ENCODE measurements at regions not wholly inside any gene's neighbourhood (a gene's known extent, or its start where the extent isn't known, plus 50 kb on each side); places are given as distances from the start of the nearest gene placed in this dataset.
"Not testable (repeated sequence)": the region's sequence is repeated elsewhere in the genome, so short reads cannot be mapped to it uniquely, and the experiment has no call there.

- ATAC-seq = peak; percentile 94
These were observed 79.2 kb upstream of the ABCA1 start for GRCh38 chr9:105007143-105007542.

DNA sequence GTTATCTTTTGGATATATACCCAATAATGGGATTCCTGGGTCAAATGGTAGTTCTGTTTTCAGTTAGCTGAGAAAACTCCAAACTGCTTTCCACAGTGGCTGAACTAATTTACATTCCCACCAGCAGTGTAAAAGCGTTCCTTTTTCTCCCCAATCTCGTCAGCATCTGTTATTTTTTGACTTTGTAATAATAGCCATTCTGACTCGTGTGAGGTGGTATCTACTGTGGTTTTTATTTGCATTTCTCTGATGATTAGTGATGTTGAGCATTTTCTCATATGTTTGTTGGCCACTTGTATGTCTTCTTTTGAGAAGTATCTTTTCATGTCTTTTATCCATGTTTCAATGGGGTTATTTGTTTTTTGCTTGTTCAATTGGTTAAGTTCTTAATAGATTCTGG is 82.1 kb upstream of the ABCA1 start:
- ATAC-seq = not testable (repeated sequence)

More at GRCh38 chr9:105007143-105007542, 79.2 kb upstream of the ABCA1 start:
- TF ChIP-seq, protein P1, sequence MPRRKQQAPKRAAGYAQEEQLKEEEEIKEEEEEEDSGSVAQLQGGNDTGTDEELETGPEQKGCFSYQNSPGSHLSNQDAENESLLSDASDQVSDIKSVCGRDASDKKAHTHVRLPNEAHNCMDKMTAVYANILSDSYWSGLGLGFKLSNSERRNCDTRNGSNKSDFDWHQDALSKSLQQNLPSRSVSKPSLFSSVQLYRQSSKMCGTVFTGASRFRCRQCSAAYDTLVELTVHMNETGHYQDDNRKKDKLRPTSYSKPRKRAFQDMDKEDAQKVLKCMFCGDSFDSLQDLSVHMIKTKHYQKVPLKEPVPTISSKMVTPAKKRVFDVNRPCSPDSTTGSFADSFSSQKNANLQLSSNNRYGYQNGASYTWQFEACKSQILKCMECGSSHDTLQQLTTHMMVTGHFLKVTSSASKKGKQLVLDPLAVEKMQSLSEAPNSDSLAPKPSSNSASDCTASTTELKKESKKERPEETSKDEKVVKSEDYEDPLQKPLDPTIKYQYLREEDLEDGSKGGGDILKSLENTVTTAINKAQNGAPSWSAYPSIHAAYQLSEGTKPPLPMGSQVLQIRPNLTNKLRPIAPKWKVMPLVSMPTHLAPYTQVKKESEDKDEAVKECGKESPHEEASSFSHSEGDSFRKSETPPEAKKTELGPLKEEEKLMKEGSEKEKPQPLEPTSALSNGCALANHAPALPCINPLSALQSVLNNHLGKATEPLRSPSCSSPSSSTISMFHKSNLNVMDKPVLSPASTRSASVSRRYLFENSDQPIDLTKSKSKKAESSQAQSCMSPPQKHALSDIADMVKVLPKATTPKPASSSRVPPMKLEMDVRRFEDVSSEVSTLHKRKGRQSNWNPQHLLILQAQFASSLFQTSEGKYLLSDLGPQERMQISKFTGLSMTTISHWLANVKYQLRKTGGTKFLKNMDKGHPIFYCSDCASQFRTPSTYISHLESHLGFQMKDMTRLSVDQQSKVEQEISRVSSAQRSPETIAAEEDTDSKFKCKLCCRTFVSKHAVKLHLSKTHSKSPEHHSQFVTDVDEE (CRISPR knock-in tag; IDR thresholded peaks at IDR 0.05) = no peak
- TF ChIP-seq PPARA (CRISPR knock-in tag; IDR thresholded peaks at IDR 0.05; ENCODE audit: borderline replicate concordance) (no peak), ZNF8 (CRISPR knock-in tag; IDR thresholded peaks at IDR 0.05) (no peak), GLIS3 (CRISPR knock-in tag; IDR thresholded peaks at IDR 0.05) (no peak), SNAI2 (CRISPR knock-in tag; IDR thresholded peaks at IDR 0.05) (no peak), ZNF70 (CRISPR knock-in tag; IDR thresholded peaks at IDR 0.05) (no peak), ESRRG (CRISPR knock-in tag; IDR thresholded peaks at IDR 0.05) (no peak), ZFP3 (CRISPR knock-in tag; IDR thresholded peaks at IDR 0.05) (peak; percentile 33; the same call in 1 of the 2 replicates), ZC3H10 (CRISPR knock-in tag; IDR thresholded peaks at IDR 0.05) (no peak), ISL1 (CRISPR knock-in tag; IDR thresholded peaks at IDR 0.05) (peak; percentile 52; the same call in 1 of the 2 replicates), TCF4 (CRISPR knock-in tag; IDR thresholded peaks at IDR 0.05; ENCODE audit: borderline replicate concordance) (no peak), ZNF565 (CRISPR knock-in tag; conservative IDR thresholded peaks at IDR 0.05; ENCODE audit: low read depth) (no peak)
- TF ChIP-seq, protein P2, sequence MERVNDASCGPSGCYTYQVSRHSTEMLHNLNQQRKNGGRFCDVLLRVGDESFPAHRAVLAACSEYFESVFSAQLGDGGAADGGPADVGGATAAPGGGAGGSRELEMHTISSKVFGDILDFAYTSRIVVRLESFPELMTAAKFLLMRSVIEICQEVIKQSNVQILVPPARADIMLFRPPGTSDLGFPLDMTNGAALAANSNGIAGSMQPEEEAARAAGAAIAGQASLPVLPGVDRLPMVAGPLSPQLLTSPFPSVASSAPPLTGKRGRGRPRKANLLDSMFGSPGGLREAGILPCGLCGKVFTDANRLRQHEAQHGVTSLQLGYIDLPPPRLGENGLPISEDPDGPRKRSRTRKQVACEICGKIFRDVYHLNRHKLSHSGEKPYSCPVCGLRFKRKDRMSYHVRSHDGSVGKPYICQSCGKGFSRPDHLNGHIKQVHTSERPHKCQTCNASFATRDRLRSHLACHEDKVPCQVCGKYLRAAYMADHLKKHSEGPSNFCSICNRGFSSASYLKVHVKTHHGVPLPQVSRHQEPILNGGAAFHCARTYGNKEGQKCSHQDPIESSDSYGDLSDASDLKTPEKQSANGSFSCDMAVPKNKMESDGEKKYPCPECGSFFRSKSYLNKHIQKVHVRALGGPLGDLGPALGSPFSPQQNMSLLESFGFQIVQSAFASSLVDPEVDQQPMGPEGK (CRISPR knock-in tag; IDR thresholded peaks at IDR 0.05; ENCODE audit: borderline replicate concordance) = peak; percentile 98; the same call in 1 of the 2 replicates
- TF ChIP-seq, protein P3, sequence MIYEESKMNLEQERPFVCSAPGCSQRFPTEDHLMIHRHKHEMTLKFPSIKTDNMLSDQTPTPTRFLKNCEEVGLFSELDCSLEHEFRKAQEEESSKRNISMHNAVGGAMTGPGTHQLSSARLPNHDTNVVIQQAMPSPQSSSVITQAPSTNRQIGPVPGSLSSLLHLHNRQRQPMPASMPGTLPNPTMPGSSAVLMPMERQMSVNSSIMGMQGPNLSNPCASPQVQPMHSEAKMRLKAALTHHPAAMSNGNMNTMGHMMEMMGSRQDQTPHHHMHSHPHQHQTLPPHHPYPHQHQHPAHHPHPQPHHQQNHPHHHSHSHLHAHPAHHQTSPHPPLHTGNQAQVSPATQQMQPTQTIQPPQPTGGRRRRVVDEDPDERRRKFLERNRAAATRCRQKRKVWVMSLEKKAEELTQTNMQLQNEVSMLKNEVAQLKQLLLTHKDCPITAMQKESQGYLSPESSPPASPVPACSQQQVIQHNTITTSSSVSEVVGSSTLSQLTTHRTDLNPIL (CRISPR knock-in tag; IDR thresholded peaks at IDR 0.05; ENCODE audit: low read depth) = no peak

- TF ChIP-seq ZFP30 (CRISPR knock-in tag; IDR thresholded peaks at IDR 0.05) (no peak), PPARA (CRISPR knock-in tag; IDR thresholded peaks at IDR 0.05; ENCODE audit: borderline replicate concordance) (no peak), CSDC2 (CRISPR knock-in tag; IDR thresholded peaks at IDR 0.05) (no peak), ZFP3 (CRISPR knock-in tag; IDR thresholded peaks at IDR 0.05) (no peak), ZNF8 (CRISPR knock-in tag; IDR thresholded peaks at IDR 0.05) (no peak), ESRRG (CRISPR knock-in tag; IDR thresholded peaks at IDR 0.05) (no peak), BACH2 (CRISPR knock-in tag; IDR thresholded peaks at IDR 0.05; ENCODE audit: borderline replicate concordance) (no peak), ZNF70 (CRISPR knock-in tag; IDR thresholded peaks at IDR 0.05) (no peak), GLIS3 (CRISPR knock-in tag; IDR thresholded peaks at IDR 0.05) (no peak)
- TF ChIP-seq, protein P1 (CRISPR knock-in tag; IDR thresholded peaks at IDR 0.05) = no peak
- TF ChIP-seq, protein P4, sequence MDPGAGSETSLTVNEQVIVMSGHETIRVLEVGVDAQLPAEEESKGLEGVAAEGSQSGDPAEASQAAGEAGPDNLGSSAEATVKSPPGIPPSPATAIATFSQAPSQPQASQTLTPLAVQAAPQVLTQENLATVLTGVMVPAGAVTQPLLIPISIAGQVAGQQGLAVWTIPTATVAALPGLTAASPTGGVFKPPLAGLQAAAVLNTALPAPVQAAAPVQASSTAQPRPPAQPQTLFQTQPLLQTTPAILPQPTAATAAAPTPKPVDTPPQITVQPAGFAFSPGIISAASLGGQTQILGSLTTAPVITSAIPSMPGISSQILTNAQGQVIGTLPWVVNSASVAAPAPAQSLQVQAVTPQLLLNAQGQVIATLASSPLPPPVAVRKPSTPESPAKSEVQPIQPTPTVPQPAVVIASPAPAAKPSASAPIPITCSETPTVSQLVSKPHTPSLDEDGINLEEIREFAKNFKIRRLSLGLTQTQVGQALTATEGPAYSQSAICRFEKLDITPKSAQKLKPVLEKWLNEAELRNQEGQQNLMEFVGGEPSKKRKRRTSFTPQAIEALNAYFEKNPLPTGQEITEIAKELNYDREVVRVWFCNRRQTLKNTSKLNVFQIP (CRISPR knock-in tag; IDR thresholded peaks at IDR 0.05; ENCODE audit: borderline replicate concordance, low read depth) = no peak
- ATAC-seq = no peak
These were observed 94.0 kb upstream of the ABCA1 start for GRCh38 chr9:105021917-105022316.

- ATAC-seq = not testable (repeated sequence)
These were observed 94.6 kb upstream of the ABCA1 start for GRCh38 chr9:105022545-105022944.
